ENCODE measurements at regions not wholly inside any gene's neighbourhood (a gene's known extent, or its start where the extent isn't known, plus 50 kb on each side); places are given as distances from the start of the nearest gene placed in this dataset.

GRCh38 chr5:17813214-17813613 lies 179.0 kb downstream of the TAF11L14 start:
- Histone ChIP-seq H3K9ac (ENCODE audit: low read depth in 1 of 2, low read length in 2 of 2) (no peak overlapping the region), H3K9me3 (ENCODE audit: control insufficient read depth in 2 of 2, low read length in 2 of 2) (no peaks in the 10 kb centered on the region), H3K36me3 (ENCODE audit: control insufficient read depth in 2 of 2, insufficient read depth in 2 of 2, low read length in 2 of 2) (no peaks in the 10 kb centered on the region), H3K4me1 (ENCODE audit: control insufficient read depth in 2 of 2, insufficient read depth in 2 of 2, low read length in 2 of 2) (no peaks in the 10 kb centered on the region), H3K27ac (ENCODE audit: low read depth in 2 of 2, low read length in 2 of 2) (no peak overlapping the region), H3K27me3 (ENCODE audit: control insufficient read depth in 2 of 2, insufficient read depth in 2 of 2, low read length in 2 of 2) (no peaks in the 10 kb centered on the region), H3K4me3 (ENCODE audit: low read length in 2 of 2) (no peak overlapping the region)

DNA sequence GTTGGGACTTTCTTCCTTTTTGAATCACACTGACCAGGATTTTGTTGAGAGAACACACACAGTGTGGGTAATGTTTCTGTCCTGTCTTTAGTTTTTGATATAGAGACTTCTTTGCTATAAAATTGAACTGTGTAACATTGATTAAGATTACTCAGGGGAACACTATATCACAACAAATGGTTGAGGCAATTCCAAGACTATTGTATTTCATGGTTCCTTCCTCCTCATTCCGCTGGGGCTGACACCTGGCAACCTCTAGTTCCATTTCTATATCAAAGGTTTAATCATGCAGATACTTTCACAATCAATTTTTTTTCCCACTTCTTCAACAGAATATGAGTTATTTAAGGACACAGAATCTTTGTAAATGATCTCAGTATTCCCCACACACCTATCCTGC lies 182.2 kb downstream of the TAF11L14 start:
- H3K27ac ChIP-seq (ENCODE audit: low read depth in 2 of 2, low read length in 2 of 2), result no peak overlapping the region
- no peaks in the 10 kb centered on the region for H3K36me3 ChIP-seq (ENCODE audit: control insufficient read depth in 2 of 2, insufficient read depth in 2 of 2, low read length in 2 of 2)
- no peaks in the 10 kb centered on the region for H3K4me1 ChIP-seq (ENCODE audit: control insufficient read depth in 2 of 2, insufficient read depth in 2 of 2, low read length in 2 of 2)
- H3K4me3 ChIP-seq (ENCODE audit: low read length in 2 of 2), result no peak overlapping the region
- H3K9me3 ChIP-seq (ENCODE audit: control insufficient read depth in 2 of 2, low read length in 2 of 2), result no peaks in the 10 kb centered on the region
- no peak overlapping the region for H3K9ac ChIP-seq (ENCODE audit: low read depth in 1 of 2, low read length in 2 of 2)
- H3K27me3 ChIP-seq (ENCODE audit: control insufficient read depth in 2 of 2, insufficient read depth in 2 of 2, low read length in 2 of 2), result no peaks in the 10 kb centered on the region

DNA sequence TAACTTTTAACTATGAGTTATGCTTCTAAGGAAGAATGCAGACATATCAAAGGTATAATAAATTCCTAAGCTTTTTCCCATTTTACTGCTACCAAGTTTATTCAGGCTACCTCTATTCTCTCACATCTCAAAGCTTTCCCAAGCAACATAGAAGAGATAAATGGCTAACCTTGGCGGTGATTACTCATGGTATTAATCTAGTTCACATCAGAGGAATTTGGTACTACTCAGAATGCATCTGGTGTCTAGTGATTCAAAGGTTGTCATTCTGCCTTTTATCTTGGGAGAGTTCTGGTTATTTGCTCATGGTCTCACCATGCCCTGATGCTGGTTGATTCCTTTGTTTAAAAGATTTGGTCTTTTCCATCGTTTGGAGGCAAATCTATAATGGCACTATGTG lies 182.7 kb downstream of the TAF11L14 start:
- no peaks in the 10 kb centered on the region for H3K36me3 ChIP-seq (ENCODE audit: control insufficient read depth in 2 of 2, insufficient read depth in 2 of 2, low read length in 2 of 2)
- no peak overlapping the region for H3K4me3 ChIP-seq (ENCODE audit: low read length in 2 of 2)
- H3K4me1 ChIP-seq (ENCODE audit: control insufficient read depth in 2 of 2, insufficient read depth in 2 of 2, low read length in 2 of 2), result no peaks in the 10 kb centered on the region

DNA sequence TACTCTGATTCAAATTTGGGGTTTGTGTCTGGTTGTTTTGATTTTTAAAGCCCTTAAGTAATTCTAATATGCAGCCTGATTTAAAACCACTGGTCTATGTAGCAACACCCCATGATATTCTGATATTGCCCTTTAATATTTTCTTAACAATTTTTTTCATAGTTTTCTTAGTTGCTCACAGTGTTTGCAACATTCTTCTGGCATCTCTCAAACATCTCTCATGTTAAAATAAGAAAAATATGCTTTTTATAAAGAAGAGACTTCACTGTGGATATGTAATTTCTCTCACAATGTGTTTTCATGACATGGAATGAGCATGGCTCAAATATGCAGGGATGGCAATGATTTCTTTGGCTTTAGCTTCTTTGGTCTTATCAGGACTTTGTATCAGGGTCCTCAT lies 183.7 kb downstream of the TAF11L14 start:
- Histone ChIP-seq H3K4me1 (ENCODE audit: control insufficient read depth in 2 of 2, insufficient read depth in 2 of 2, low read length in 2 of 2) (no peaks in the 10 kb centered on the region), H3K27me3 (ENCODE audit: control insufficient read depth in 2 of 2, insufficient read depth in 2 of 2, low read length in 2 of 2) (no peaks in the 10 kb centered on the region), H3K36me3 (ENCODE audit: control insufficient read depth in 2 of 2, insufficient read depth in 2 of 2, low read length in 2 of 2) (no peaks in the 10 kb centered on the region), H3K9me3 (ENCODE audit: control insufficient read depth in 2 of 2, low read length in 2 of 2) (no peaks in the 10 kb centered on the region), H3K4me3 (ENCODE audit: low read length in 2 of 2) (no peak overlapping the region), H3K9ac (ENCODE audit: low read depth in 1 of 2, low read length in 2 of 2) (no peak overlapping the region), H3K27ac (ENCODE audit: low read depth in 2 of 2, low read length in 2 of 2) (no peak overlapping the region)

More for the DNA sequence above, 182.7 kb downstream of the TAF11L14 start:
- H3K9ac ChIP-seq (ENCODE audit: low read depth in 1 of 2, low read length in 2 of 2), result no peak overlapping the region
- H3K9me3 ChIP-seq (ENCODE audit: control insufficient read depth in 2 of 2, low read length in 2 of 2), result no peaks in the 10 kb centered on the region
- no peak overlapping the region for H3K27ac ChIP-seq (ENCODE audit: low read depth in 2 of 2, low read length in 2 of 2)
- no peaks in the 10 kb centered on the region for H3K27me3 ChIP-seq (ENCODE audit: control insufficient read depth in 2 of 2, insufficient read depth in 2 of 2, low read length in 2 of 2)

DNA sequence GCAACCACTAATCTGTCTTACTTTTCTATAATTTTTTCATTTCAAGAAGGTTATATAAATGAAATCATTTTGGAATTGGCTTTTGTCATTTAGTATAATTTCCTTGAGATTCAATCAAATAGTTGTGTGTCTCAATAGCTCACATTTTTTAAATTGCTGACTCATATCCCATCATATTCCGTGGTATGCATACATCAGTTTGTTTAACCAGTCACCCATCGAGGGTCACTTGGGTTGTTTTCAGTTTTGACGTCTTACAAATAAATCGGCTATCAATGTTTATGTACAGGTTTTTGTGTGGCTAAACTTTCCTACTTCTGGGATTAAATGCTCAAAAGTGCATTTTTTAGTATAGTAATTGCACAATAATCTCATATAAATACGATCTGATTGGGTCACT lies 185.5 kb downstream of the TAF11L14 start:
- no peaks in the 10 kb centered on the region for H3K36me3 ChIP-seq (ENCODE audit: control insufficient read depth in 2 of 2, insufficient read depth in 2 of 2, low read length in 2 of 2)
- no peaks in the 10 kb centered on the region for H3K4me1 ChIP-seq (ENCODE audit: control insufficient read depth in 2 of 2, insufficient read depth in 2 of 2, low read length in 2 of 2)
- no peaks in the 10 kb centered on the region for H3K27me3 ChIP-seq (ENCODE audit: control insufficient read depth in 2 of 2, insufficient read depth in 2 of 2, low read length in 2 of 2)
- H3K9ac ChIP-seq (ENCODE audit: low read depth in 1 of 2, low read length in 2 of 2), result no peak overlapping the region
- H3K4me3 ChIP-seq (ENCODE audit: low read length in 2 of 2), result no peak overlapping the region
- no peak overlapping the region for H3K27ac ChIP-seq (ENCODE audit: low read depth in 2 of 2, low read length in 2 of 2)
- H3K9me3 ChIP-seq (ENCODE audit: control insufficient read depth in 2 of 2, low read length in 2 of 2), result no peaks in the 10 kb centered on the region

- Histone ChIP-seq H3K36me3 (ENCODE audit: control insufficient read depth in 2 of 2, insufficient read depth in 2 of 2, low read length in 2 of 2) (no peaks in the 10 kb centered on the region), H3K27ac (ENCODE audit: low read depth in 2 of 2, low read length in 2 of 2) (no peak overlapping the region), H3K27me3 (ENCODE audit: control insufficient read depth in 2 of 2, insufficient read depth in 2 of 2, low read length in 2 of 2) (no peaks in the 10 kb centered on the region), H3K9ac (ENCODE audit: low read depth in 1 of 2, low read length in 2 of 2) (no peak overlapping the region), H3K9me3 (ENCODE audit: control insufficient read depth in 2 of 2, low read length in 2 of 2) (no peaks in the 10 kb centered on the region), H3K4me1 (ENCODE audit: control insufficient read depth in 2 of 2, insufficient read depth in 2 of 2, low read length in 2 of 2) (no peaks in the 10 kb centered on the region), H3K4me3 (ENCODE audit: low read length in 2 of 2) (no peak overlapping the region)
Measured at GRCh38 chr5:17828681-17829080, 194.4 kb downstream of the TAF11L14 start.

DNA sequence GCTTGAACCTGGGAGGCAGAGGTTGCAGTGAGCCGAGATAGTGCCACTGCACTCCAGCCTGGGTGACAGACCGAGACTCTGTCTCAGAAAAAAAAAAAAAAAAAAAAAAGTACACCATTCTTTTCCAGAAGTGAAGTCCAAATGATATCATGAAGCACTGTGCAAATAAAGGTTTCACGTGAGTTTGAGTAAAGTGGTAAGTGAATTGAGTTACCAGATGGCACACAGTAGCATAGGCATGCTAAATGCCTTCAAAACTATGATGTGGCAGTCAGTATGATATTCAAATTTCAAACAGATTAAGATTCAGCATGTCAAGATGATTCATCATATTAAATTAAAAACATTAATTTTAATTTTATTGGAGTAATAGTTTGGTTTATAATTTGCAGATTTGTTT lies 195.2 kb downstream of the TAF11L14 start:
- H3K27ac ChIP-seq (ENCODE audit: low read depth in 2 of 2, low read length in 2 of 2), result no peak overlapping the region
- no peak overlapping the region for H3K4me3 ChIP-seq (ENCODE audit: low read length in 2 of 2)
- H3K9ac ChIP-seq (ENCODE audit: low read depth in 1 of 2, low read length in 2 of 2), result no peak overlapping the region
- H3K36me3 ChIP-seq (ENCODE audit: control insufficient read depth in 2 of 2, insufficient read depth in 2 of 2, low read length in 2 of 2), result no peaks in the 10 kb centered on the region
- H3K4me1 ChIP-seq (ENCODE audit: control insufficient read depth in 2 of 2, insufficient read depth in 2 of 2, low read length in 2 of 2), result no peaks in the 10 kb centered on the region
- H3K9me3 ChIP-seq (ENCODE audit: control insufficient read depth in 2 of 2, low read length in 2 of 2), result no peaks in the 10 kb centered on the region
- no peaks in the 10 kb centered on the region for H3K27me3 ChIP-seq (ENCODE audit: control insufficient read depth in 2 of 2, insufficient read depth in 2 of 2, low read length in 2 of 2)

- peaks cover 0 to 3% of the 10 kb centered on the region in 2 donors for H3K9me3 ChIP-seq (ENCODE audit: control insufficient read depth in 2 of 2, low read length in 2 of 2)
- H3K27me3 ChIP-seq (ENCODE audit: control insufficient read depth in 2 of 2, insufficient read depth in 2 of 2, low read length in 2 of 2), result no peaks in the 10 kb centered on the region
- H3K36me3 ChIP-seq (ENCODE audit: control insufficient read depth in 2 of 2, insufficient read depth in 2 of 2, low read length in 2 of 2), result no peaks in the 10 kb centered on the region
- H3K9ac ChIP-seq (ENCODE audit: low read depth in 1 of 2, low read length in 2 of 2), result no peak overlapping the region
- H3K4me3 ChIP-seq (ENCODE audit: low read length in 2 of 2), result no peak overlapping the region
- H3K4me1 ChIP-seq (ENCODE audit: control insufficient read depth in 2 of 2, insufficient read depth in 2 of 2, low read length in 2 of 2), result no peaks in the 10 kb centered on the region
- H3K27ac ChIP-seq (ENCODE audit: low read depth in 2 of 2, low read length in 2 of 2), result no peak overlapping the region
Measured at GRCh38 chr5:17831279-17831678, 197.0 kb downstream of the TAF11L14 start.

- Histone ChIP-seq H3K27ac (ENCODE audit: low read depth in 2 of 2, low read length in 2 of 2) (no peak overlapping the region), H3K36me3 (ENCODE audit: control insufficient read depth in 2 of 2, insufficient read depth in 2 of 2, low read length in 2 of 2) (no peaks in the 10 kb centered on the region), H3K9ac (ENCODE audit: low read depth in 1 of 2, low read length in 2 of 2) (no peak overlapping the region), H3K4me1 (ENCODE audit: control insufficient read depth in 2 of 2, insufficient read depth in 2 of 2, low read length in 2 of 2) (no peaks in the 10 kb centered on the region), H3K27me3 (ENCODE audit: control insufficient read depth in 2 of 2, insufficient read depth in 2 of 2, low read length in 2 of 2) (no peaks in the 10 kb centered on the region), H3K9me3 (ENCODE audit: control insufficient read depth in 2 of 2, low read length in 2 of 2) (peaks cover 0 to 3% of the 10 kb centered on the region in 2 donors), H3K4me3 (ENCODE audit: low read length in 2 of 2) (no peak overlapping the region)
Measured at GRCh38 chr5:17832949-17833745, 198.9 kb downstream of the TAF11L14 start.

- Histone ChIP-seq H3K36me3 (ENCODE audit: control insufficient read depth in 2 of 2, insufficient read depth in 2 of 2, low read length in 2 of 2) (no peaks in the 10 kb centered on the region), H3K9me3 (ENCODE audit: control insufficient read depth in 2 of 2, low read length in 2 of 2) (peaks cover 0 to 3% of the 10 kb centered on the region in 2 donors), H3K9ac (ENCODE audit: low read depth in 1 of 2, low read length in 2 of 2) (no peak overlapping the region), H3K4me3 (ENCODE audit: low read length in 2 of 2) (no peak overlapping the region), H3K4me1 (ENCODE audit: control insufficient read depth in 2 of 2, insufficient read depth in 2 of 2, low read length in 2 of 2) (no peaks in the 10 kb centered on the region), H3K27me3 (ENCODE audit: control insufficient read depth in 2 of 2, insufficient read depth in 2 of 2, low read length in 2 of 2) (no peaks in the 10 kb centered on the region), H3K27ac (ENCODE audit: low read depth in 2 of 2, low read length in 2 of 2) (no peak overlapping the region)
Measured at GRCh38 chr5:17837757-17838156, 203.5 kb downstream of the TAF11L14 start.
